Renal pelvis (tissue), 1 donor: ENCODE measurements at regions not wholly inside any gene's neighbourhood (a gene's known extent, or its start where the extent isn't known, plus 50 kb on each side); places are given as distances from the start of the nearest gene placed in this dataset.
"Not testable (repeated sequence)": the region's sequence is repeated elsewhere in the genome, so short reads cannot be mapped to it uniquely, and the experiment has no call there.

Experiments
- DNase-seq: peaks from one replicate; pipeline ENCODE4 v3.0.0-alpha.2; 2013

- DNase-seq = peak; percentile 20
These were observed 238.6 kb downstream of the TRIML1 start for GRCh38 chr4:188377816-188378215.

GRCh38 chr4:188383180-188383579, 243.9 kb downstream of the TRIML1 start:
- DNase-seq = no peak

GRCh38 chr4:188387179-188387791, 248.0 kb downstream of the TRIML1 start:
- peak; percentile 21 for DNase-seq

GRCh38 chr4:188391349-188391748, 252.1 kb downstream of the TRIML1 start:
- not testable (repeated sequence) for DNase-seq

GRCh38 chr4:188396037-188396436, 256.8 kb downstream of the TRIML1 start:
- no peak for DNase-seq

GRCh38 chr4:188399834-188400233, 260.6 kb downstream of the TRIML1 start:
- no peak for DNase-seq

- no peak for DNase-seq
These were observed 261.2 kb downstream of the TRIML1 start for GRCh38 chr4:188400451-188400850.

- DNase-seq = no peak
These were observed 264.0 kb downstream of the TRIML1 start for GRCh38 chr4:188403272-188403671.

GRCh38 chr4:188405071-188405835, 266.0 kb downstream of the TRIML1 start:
- DNase-seq = not testable (repeated sequence)

GRCh38 chr4:188408244-188409030, 269.2 kb downstream of the TRIML1 start:
- DNase-seq = no peak

GRCh38 chr4:188409851-188410250, 270.6 kb downstream of the TRIML1 start:
- no peak for DNase-seq

GRCh38 chr4:188411805-188412204, 272.6 kb downstream of the TRIML1 start:
- no peak for DNase-seq

DNA sequence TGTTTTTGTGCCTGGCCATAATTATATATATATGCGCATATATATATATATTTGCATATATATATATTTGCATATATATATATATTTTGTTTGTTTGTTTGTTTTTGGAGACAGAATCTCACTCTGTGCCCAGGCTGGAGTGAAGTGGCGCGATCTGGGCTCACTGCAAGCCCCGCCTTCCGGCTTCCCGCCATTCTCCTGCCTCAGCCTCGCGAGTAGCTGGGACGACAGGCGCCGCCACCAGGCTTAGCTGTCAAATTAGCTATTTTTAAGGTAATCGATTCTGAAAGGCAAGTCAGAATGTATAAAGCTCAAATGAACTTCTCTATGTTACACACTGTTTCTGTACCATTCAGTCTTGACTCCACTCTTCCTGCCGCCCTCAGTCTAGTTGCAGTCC, 273.3 kb downstream of the TRIML1 start:
- DNase-seq = no peak

GRCh38 chr4:188414441-188414840, 275.2 kb downstream of the TRIML1 start:
- DNase-seq = no peak

GRCh38 chr4:188417181-188417580, 277.9 kb downstream of the TRIML1 start:
- peak; percentile 19 for DNase-seq

DNA sequence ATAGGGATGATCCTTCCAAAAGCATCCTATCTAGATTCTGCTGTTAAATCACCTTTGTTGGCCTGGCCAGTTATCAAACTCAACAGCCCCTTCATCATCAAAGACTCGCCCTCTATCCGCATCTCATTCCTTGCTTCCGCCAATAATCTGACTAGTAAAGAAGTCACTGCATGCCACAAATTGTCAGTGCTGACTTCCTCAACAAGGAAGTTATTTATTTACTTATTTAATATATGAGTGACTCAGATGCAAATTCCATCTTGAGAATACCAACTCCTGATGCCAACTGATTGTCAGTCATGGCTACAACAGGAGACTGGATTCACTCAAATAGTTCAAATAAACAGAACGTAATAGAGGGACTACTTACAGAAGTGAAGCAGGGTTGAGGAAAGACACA, 283.8 kb downstream of the TRIML1 start:
- no peak for DNase-seq

- DNase-seq = peak; percentile 19
These were observed 289.7 kb downstream of the TRIML1 start for GRCh38 chr4:188428935-188429334.

DNA sequence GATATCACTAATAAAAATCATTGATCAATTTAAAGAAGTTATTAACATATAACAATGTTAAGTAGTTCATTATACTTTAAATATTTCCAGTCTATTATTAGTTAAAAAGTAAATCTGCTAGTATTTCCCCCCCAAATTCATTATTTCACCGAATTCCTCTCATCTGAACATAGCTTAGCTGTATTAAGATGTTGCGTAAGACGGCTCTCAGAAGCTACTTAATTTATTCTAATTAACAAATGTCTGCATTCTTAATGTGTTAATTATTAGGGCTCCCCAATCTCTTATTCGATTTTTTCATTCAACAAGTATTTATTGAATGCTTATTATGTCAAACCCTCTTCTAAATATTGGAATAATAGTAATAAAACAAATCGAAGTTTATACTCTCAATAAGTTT, 290.7 kb downstream of the TRIML1 start:
- DNase-seq = no peak

DNA sequence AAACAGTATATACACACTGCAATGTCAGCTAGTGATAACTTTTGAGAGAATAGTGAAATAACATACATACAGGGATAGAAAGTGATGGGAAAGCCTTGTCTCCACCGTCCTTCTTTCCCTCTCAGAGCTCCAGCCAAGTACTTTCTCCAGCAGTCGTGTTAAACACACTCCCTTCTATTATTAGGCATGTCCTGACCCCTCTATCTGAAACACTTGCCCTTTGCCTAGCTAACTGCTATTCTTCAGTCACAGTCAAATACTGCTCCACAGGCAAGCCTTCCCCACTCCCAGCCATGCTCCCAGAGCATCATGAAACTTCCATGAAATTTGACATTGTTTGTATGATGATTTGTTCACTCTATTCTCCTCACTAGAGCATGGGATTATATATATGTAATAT, 291.1 kb downstream of the TRIML1 start:
- no peak for DNase-seq

DNA sequence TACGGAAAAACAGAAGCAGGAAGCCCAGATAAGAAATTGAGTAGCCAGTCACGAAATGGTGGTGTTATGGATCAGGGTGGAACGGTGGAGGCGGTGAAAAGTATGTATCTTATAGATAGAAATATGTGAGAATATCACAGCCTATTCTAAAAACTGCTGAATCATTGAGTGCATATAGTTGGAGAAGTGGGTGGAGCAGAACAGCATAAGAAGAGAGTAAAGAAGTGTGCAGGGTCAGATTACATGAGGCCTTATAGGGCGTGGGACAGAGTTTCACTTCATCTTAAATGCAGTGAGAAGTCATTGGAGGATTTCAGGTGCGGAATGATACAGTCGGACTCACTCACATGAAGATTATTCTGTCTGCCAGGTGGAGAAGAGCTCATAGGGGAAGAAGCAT, 293.1 kb downstream of the TRIML1 start:
- DNase-seq = no peak

GRCh38 chr4:188433741-188434315, 294.6 kb downstream of the TRIML1 start:
- no peak for DNase-seq

DNA sequence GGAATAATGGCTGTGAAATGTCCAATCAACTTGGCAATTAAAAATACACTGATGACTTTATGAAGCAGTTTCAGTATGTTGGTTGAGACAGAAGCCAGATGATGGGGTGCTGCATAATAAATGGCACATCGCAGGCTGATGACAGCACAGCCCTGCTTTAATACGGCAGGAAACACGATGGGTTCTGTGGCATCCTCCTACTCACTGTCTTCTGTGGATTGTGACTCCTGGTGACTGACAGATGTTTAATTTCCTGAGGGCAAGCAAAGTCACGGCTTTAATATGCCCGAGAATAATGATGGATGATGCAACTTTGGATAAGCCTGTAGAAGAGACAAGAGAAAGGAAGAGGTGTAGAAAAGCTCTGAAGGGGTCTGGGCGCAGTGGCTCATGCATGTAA, 295.4 kb downstream of the TRIML1 start:
- DNase-seq = no peak

DNA sequence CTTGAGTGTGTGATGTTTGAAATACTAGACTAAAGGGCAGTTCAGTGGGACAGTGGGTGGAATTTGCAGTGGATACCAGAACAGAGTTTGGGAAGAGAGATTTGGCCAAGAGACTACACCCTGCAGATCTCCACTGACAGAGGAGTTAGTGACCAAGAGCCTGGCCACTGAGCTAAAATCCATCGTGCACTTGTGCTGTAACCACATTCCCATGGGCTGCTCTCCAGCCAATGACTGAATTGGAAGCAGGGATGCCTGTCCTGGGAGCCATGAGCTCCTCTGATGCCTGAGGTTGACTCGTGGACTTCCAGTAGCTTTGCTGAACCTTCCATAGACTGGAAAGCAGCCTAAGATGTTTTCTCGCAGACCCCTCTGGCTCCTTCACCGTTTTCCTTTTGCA, 296.1 kb downstream of the TRIML1 start:
- DNase-seq = no peak
